ENCODE measurements at regions not wholly inside any gene's neighbourhood (a gene's known extent, or its start where the extent isn't known, plus 50 kb on each side); places are given as distances from the start of the nearest gene placed in this dataset.

GRCh38 chr20:52619101-52619500 lies 353.1 kb upstream of the TSHZ2 start:
- TF ChIP-seq CTCF (conservative IDR thresholded peaks at IDR 0.05; ENCODE audit: low read depth, low read length) (no peak), EZH2 (IDR thresholded peaks at IDR 0.05; ENCODE audit: low read length, unreplicated experiment) (no peak)
